Urinary bladder (tissue), 3 donors: ENCODE measurements at regions not wholly inside any gene's neighbourhood (a gene's known extent, or its start where the extent isn't known, plus 50 kb on each side); places are given as distances from the start of the nearest gene placed in this dataset.
"Not testable (repeated sequence)": the region's sequence is repeated elsewhere in the genome, so short reads cannot be mapped to it uniquely, and the experiment has no call there.

Source experiments
- DNase-seq: peaks from one replicate; pipeline ENCODE4 v3.0.0-alpha.2; 2015; ENCODE audit errors: extremely low spot score
- H3K27ac ChIP-seq: one replicate; pipeline ENCODE4 v1.5.1; 2013; ENCODE audit warnings: low read depth, mild to moderate bottlenecking, moderate library complexity
- H3K36me3 ChIP-seq: one replicate; pipeline ENCODE4 v1.6.1; 2013; ENCODE audit warnings: mild to moderate bottlenecking, moderate library complexity; ENCODE audit not compliant: insufficient read depth
- H3K4me1 ChIP-seq: one replicate; pipeline ENCODE4 v1.6.1; 2013; ENCODE audit warnings: mild to moderate bottlenecking, moderate library complexity; ENCODE audit not compliant: insufficient read depth
- H3K4me3 ChIP-seq: one replicate; pipeline ENCODE4 v1.5.1; 2013; ENCODE audit warnings: low read depth, low read length
- WGBS: extraction: QIAGEN DNeasy Blood & Tissue Kit; methylation state at CpG from one replicate; pipeline ENCODE4 v1.1.7; 2013; 5-methylcytosine and 5-hydroxymethylcytosine counted together
- donor health status: healthy with polysubstance abuse.
- donor health status: healthy.

DNA sequence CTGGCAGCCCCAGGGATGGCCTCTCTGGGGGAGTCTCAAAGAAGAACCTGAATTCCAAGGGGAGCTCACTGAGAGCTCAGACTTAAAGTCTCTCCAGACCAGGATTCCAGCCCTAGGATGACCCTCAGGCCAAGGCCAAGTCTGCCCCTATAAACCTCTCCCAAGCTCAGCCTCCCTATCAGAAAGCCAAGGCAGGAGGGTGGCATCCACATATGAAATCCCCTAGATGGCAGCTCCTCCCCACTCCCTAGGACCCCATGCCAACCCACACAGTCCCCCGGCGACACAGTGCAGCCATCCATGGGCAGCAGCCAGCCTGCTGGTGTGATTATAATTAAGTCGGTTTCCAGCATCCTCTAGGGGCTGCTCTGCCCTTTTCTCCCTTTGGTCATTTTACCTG is 269.9 kb downstream of the CDK5RAP2 start:
- WGBS = 75% methylated on average over 3 of the region's 3 CpGs
- Histone ChIP-seq H3K27ac (no peak overlapping the region), H3K36me3 (no peaks in the 10 kb centered on the region), H3K4me1 (no peaks in the 10 kb centered on the region), H3K4me3 (no peak overlapping the region)
- no peak for DNase-seq

DNA sequence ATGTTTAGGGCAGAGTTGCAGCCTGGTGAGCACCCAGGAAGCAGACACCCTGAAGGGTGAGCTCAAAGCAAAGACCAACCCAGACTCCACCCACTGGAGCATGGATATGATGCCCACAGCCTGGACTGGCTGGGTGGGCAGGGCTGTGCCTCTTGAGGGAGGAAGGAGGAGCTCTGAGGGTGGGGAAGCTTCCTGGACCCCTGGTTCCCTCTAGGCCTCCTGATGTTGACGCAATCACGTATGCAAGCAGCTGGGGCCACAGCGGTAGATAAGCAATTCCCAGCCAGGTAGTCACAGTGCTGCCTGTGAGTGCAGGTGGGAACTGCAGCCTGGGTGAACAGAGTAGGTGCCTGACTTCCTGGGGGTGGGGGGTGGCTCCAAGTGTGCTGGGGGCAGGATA is 271.5 kb downstream of the CDK5RAP2 start:
- 31% methylated on average over 3 of the region's 3 CpGs for WGBS
- no peak overlapping the region for H3K27ac ChIP-seq
- H3K36me3 ChIP-seq = no peaks in the 10 kb centered on the region
- DNase-seq = no peak
- H3K4me3 ChIP-seq = no peak overlapping the region
- no peaks in the 10 kb centered on the region for H3K4me1 ChIP-seq

DNA sequence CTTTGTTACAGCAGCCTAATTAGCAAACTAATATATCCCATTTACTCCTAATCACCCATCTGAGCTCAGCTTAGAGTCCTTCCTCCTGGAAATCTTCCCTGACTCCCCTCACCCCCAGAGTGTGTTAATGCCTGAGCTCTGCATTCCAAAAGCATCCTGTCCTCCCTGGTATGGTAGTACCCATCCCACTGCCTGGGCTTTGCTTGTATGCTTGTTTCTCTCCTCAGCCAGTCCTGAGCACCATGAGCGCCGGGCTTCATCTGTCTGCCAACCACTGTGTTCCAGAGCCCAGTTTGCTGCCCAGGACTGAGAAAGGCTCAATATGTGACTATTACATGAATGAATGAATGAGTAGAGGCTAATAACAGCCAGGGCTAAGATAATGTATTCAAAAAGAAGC is 272.4 kb downstream of the CDK5RAP2 start:
- WGBS = 87% methylated on average over 2 of the region's 2 CpGs
- H3K36me3 ChIP-seq = no peaks in the 10 kb centered on the region

GRCh38 chr9:120306561-120306960 is 273.4 kb downstream of the CDK5RAP2 start:
- WGBS = 73% methylated on average over 3 of the region's 3 CpGs

More for the DNA sequence above, 272.4 kb downstream of the CDK5RAP2 start:
- no peaks in the 10 kb centered on the region for H3K4me1 ChIP-seq
- H3K4me3 ChIP-seq = no peak overlapping the region
- DNase-seq = no peak
- no peak overlapping the region for H3K27ac ChIP-seq

GRCh38 chr9:120306088-120306487 is 273.9 kb downstream of the CDK5RAP2 start:
- H3K27ac ChIP-seq = no peak overlapping the region
- 52% methylated on average over 3 of the region's 3 CpGs for WGBS

More at GRCh38 chr9:120306561-120306960, 273.4 kb downstream of the CDK5RAP2 start:
- no peak overlapping the region for H3K27ac ChIP-seq
- DNase-seq = no peak
- no peak overlapping the region for H3K4me3 ChIP-seq
- no peaks in the 10 kb centered on the region for H3K36me3 ChIP-seq
- H3K4me1 ChIP-seq = no peaks in the 10 kb centered on the region

DNA sequence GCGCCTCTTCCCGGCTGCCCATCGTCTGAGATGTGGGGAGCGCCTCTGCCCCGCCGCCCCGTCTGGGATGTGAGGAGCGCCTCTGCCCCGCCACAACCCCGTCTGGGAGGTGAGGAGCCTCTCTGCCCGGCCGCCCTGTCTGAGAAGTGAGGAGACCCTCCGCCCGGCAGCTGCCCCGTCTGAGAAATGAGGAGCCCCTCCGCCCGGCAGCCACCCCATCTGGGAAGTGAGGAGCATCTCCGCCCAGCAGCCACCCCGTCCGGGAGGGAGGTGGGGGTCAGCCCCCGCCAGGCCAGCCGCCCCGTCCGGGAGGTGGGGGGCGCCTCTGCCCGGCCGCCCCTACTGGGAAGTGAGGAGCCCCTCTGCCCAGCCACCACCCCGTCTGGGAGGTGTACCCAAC is 275.1 kb downstream of the CDK5RAP2 start:
- not testable (repeated sequence) for H3K4me3 ChIP-seq, H3K27ac ChIP-seq, H3K36me3 ChIP-seq, H3K4me1 ChIP-seq, DNase-seq
- WGBS = 93% methylated on average over 28 of the region's 28 CpGs

More at GRCh38 chr9:120306088-120306487, 273.9 kb downstream of the CDK5RAP2 start:
- no peak for DNase-seq
- Histone ChIP-seq H3K4me3 (no peak overlapping the region), H3K4me1 (no peaks in the 10 kb centered on the region), H3K36me3 (no peaks in the 10 kb centered on the region)

- no peaks in the 10 kb centered on the region for H3K36me3 ChIP-seq
- H3K4me3 ChIP-seq = no peak overlapping the region
- 87% methylated on average over 4 of the region's 4 CpGs for WGBS
- DNase-seq = no peak
- no peaks in the 10 kb centered on the region for H3K4me1 ChIP-seq
- H3K27ac ChIP-seq = no peak overlapping the region
These were observed 276.4 kb downstream of the CDK5RAP2 start for GRCh38 chr9:120303519-120303918.

DNA sequence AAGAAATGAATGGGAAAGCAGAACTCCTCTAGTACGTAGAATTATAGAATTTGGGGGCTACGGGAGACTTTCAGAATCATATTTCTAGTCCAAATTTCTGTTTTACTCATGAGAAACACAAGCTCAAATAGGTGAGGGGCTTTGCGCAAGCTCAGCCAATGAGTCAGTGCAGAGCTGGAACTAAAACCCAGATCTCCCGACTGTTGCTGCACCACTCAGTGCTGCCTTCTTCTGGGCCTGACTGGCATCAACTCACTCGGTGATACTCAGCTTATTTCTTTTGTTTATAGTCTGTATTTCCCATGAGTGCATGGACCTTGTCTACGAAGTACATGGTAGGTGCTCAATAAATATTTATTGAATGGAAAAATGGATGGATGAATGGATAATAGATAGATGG is 280.2 kb downstream of the CDK5RAP2 start:
- Histone ChIP-seq H3K4me1 (no peaks in the 10 kb centered on the region), H3K27ac (no peak overlapping the region), H3K36me3 (no peaks in the 10 kb centered on the region), H3K4me3 (no peak overlapping the region)
- WGBS = 74% methylated on average over 6 of the region's 6 CpGs
- DNase-seq = no peak

DNA sequence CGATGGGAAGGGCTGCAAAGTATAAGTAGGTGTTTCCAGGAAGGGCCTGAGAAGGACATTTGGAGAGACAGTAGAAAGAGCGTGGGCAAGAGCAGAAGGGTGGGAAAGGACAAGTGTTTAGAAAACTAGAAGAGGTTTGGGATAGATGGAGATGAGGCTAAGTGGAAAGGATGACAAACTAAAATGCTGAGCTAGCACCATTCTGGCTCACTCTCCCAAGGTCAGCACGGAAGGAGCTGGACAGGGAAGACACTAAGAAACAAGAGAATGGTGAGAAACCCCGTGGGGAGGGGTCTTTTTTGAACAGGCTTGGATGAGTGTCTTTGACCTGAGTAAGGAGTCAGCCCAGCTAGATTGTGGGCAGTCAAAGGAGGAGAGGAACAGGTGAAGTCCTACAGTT is 286.0 kb downstream of the CDK5RAP2 start:
- DNase-seq = no peak
- no peaks in the 10 kb centered on the region for H3K4me1 ChIP-seq
- H3K27ac ChIP-seq = no peak overlapping the region
- no peaks in the 10 kb centered on the region for H3K36me3 ChIP-seq
- WGBS = 64% methylated on average over 4 of the region's 4 CpGs
- no peak overlapping the region for H3K4me3 ChIP-seq

GRCh38 chr9:120292606-120293005 is 287.4 kb downstream of the CDK5RAP2 start:
- DNase-seq = no peak
- Histone ChIP-seq H3K4me3 (no peak overlapping the region), H3K4me1 (no peaks in the 10 kb centered on the region), H3K27ac (no peak overlapping the region), H3K36me3 (no peaks in the 10 kb centered on the region)
- 0% methylated on average over 1 of the region's 1 CpG for WGBS

GRCh38 chr9:120291050-120291449 is 288.9 kb downstream of the CDK5RAP2 start:
- WGBS = 94% methylated on average over 3 of the region's 3 CpGs
- Histone ChIP-seq H3K27ac (no peak overlapping the region), H3K36me3 (no peaks in the 10 kb centered on the region), H3K4me3 (no peak overlapping the region), H3K4me1 (no peaks in the 10 kb centered on the region)
- DNase-seq = no peak

GRCh38 chr9:120289990-120290975 is 289.7 kb downstream of the CDK5RAP2 start:
- no peaks in the 10 kb centered on the region for H3K36me3 ChIP-seq
- H3K4me3 ChIP-seq = no peak overlapping the region
- peak; percentile 40 for DNase-seq
- no peak overlapping the region for H3K27ac ChIP-seq
- WGBS = 72% methylated on average over 9 of the region's 9 CpGs
- no peaks in the 10 kb centered on the region for H3K4me1 ChIP-seq

- Histone ChIP-seq H3K4me3 (no peak overlapping the region), H3K36me3 (no peaks in the 10 kb centered on the region), H3K4me1 (no peaks in the 10 kb centered on the region), H3K27ac (no peak overlapping the region)
- no peak for DNase-seq
These were observed 290.9 kb downstream of the CDK5RAP2 start for GRCh38 chr9:120289098-120289497.

- WGBS = 74% methylated on average over 3 of the region's 3 CpGs
- Histone ChIP-seq H3K27ac (no peak overlapping the region), H3K4me1 (no peaks in the 10 kb centered on the region), H3K4me3 (no peak overlapping the region), H3K36me3 (no peaks in the 10 kb centered on the region)
- no peak for DNase-seq
These were observed 293.4 kb downstream of the CDK5RAP2 start for GRCh38 chr9:120286530-120286929.
